GM21723 (cell line): ENCODE measurements at regions not wholly inside any gene's neighbourhood (a gene's known extent, or its start where the extent isn't known, plus 50 kb on each side); places are given as distances from the start of the nearest gene placed in this dataset.

Experiments
- ATAC-seq: cut with Tn5 transposase; IDR thresholded peaks from one replicate; pipeline ENCODE4 v1.9.1; 2021; ENCODE audit warnings: mild to moderate bottlenecking, moderate library complexity; ENCODE audit not compliant: unreplicated experiment

DNA sequence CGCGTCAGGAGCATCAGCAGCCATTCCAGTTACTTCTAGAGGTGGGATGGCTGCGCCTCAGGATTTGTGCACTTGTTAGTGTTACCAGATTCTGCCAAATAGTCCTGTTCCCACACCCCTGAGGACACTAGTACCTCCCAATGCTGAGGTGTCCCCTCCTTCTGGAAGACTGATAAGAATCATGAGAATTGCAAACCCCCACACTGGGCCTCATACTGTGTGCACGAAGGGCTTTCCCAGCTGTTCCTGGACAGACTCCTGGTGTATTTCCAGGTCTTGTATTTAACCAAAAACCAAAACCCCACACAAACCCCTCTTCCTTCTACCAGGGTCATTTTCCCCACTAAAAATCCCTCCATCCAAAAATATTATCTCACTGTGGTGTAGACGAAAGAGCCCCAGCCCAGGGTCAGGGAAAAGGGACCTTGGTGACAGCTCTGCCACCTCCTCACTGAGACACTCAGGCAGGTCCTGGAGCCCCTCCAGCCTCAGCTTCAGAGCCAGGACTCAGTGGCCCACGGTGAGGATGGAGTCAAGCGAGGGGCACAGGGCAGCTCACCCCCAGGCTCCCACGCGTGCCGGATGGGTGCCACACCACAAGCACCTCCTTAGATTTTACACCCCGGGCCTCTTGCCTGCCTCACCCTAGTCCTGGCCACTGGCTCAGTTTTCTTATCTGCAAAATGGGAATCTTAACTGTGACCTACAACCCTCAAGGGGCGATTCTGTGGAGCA lies 131.4 kb upstream of the RUNX3 start:
- ATAC-seq: no peak

GRCh38 chr1:25057188-25057587 lies 127.1 kb upstream of the RUNX3 start:
- no peak for ATAC-seq

DNA sequence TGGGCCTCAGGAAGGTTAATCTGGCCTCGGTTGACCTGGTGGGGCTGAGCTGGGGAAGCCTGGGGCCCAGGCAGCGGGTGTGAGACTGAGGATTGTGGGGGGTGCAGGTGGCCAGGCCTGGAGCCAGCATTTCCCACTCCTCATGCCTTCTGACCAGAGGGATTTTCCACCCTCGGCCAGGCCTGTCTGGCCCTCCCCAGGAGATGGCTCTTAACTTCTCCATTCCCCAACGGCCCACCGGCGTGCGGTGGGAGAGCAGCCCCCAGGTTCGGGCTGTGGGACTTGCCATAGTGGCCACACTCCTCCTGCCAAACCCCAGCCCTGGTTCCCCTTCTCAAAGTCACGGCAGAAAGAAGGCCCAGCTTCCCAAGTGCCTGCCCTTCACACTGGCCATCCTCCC lies 126.5 kb upstream of the RUNX3 start:
- no peak for ATAC-seq

- ATAC-seq: no peak
Observed at GRCh38 chr1:25055961-25056360, 125.9 kb upstream of the RUNX3 start.

- no peak for ATAC-seq
Observed at GRCh38 chr1:25055324-25055780, 125.3 kb upstream of the RUNX3 start.

GRCh38 chr1:25054526-25055323 lies 124.6 kb upstream of the RUNX3 start:
- no peak for ATAC-seq

DNA sequence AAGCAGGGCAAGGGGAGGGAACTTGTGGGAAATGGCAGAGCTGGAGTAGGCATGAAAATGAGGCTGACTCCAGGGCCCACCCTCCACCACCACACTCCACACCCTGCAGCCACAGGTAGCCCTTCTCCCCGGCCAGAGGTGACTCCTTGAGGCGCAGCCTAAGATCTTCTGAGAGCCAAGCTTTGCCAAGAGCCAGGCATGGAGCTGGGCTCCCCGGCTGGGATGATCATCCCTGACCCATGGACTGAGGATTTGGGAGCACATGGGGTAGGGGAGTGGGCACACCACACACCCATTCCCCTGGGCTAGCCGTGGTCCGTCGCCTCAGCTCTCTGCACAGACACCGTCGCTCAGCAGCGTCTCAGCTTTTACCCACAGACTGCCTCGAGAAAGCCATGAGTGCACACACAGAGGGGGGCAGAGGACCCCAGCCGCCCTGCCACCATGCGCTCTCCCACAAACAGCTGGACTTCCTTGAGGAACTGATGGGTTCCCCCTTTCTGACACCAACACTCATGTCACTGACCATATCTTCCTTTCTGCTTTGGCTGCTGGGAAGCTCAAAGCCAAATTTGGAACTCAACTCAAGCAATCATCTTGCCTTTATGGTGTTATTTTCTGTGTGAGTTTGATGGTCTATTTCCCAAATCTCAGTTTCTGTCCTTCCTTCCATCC lies 123.6 kb upstream of the RUNX3 start:
- ATAC-seq: no peak

GRCh38 chr1:25051906-25052305 lies 121.8 kb upstream of the RUNX3 start:
- no peak for ATAC-seq

DNA sequence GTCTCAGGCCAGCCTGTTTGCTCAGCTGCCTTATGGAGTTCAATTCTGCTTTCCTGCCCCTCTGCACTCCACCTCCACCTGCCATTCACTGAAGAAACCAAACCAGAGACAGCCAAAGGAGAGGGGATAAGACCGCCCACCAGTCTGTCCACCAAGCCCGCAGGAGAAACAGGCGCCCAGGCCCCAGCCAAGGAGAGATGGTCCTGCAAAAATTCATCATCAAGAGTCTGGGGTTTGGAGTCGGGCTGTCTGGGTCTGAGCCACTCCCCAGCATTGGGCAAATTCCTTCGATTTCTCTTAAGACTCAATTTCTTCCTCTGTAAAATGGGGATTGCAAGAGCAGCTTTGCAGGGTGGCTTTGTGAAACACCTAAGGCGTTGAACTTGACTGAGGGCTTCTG lies 121.4 kb upstream of the RUNX3 start:
- no peak for ATAC-seq

- ATAC-seq: no peak
Observed at GRCh38 chr1:25050165-25050564, 120.1 kb upstream of the RUNX3 start.

DNA sequence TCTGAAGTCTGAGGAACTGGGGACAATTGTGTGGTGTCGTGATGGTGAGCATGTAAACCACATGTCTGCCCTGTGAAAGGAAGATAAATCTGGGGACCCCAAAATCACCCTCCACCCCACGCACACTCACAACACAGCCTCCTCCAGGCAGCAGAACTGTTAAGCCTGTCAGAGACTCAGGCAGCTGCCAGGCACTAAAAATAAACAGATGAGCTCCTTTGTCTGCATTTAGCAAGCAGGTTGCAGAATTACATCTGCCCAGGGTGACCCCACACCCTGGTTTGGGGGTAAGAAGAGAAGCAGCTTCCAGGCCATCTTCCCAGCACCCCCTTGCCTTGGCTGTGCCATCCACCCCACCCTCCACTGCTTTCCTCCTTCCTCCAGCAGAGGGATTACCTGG lies 119.1 kb upstream of the RUNX3 start:
- no peak for ATAC-seq

- ATAC-seq: no peak
Observed at GRCh38 chr1:25048728-25049127, 118.7 kb upstream of the RUNX3 start.

DNA sequence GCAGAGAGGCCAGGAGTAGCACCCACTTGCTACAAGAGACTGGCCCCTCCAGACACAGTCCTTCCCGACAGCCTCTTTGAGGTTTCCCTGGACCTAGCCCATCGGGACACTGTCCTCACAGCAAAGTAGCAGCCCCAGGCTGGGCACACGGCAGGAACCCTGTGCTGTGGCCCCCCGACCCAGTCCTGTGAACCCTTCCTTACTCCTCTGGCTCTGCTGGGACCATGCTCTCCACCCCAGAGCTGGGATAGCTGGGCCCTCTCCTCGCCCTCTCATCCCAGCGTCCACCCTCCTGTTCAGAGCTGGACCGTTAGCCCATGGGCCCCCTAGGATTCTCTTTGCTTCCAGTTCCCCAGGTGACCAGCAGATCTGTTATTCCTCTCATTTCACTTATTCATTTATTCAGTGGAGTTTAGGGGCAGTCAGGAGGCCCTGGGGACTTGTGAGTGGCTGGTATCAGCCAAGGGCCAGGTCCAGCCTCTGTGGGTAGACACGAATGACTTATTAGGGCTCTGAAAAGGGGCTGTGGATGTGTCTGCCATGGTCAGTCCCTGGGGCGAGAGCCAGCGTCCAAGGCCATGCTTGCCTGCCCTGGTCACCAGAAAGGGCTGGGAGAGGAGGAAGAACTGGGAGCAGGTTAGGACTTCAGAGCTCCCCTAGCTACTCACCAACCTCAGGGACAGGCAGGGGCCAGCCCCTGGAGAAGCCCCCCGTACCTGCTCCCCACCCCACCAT lies 117.6 kb upstream of the RUNX3 start:
- no peak for ATAC-seq

GRCh38 chr1:25046194-25046532 lies 116.1 kb upstream of the RUNX3 start:
- no peak for ATAC-seq

GRCh38 chr1:25045480-25046193 lies 115.6 kb upstream of the RUNX3 start:
- ATAC-seq: no peak

DNA sequence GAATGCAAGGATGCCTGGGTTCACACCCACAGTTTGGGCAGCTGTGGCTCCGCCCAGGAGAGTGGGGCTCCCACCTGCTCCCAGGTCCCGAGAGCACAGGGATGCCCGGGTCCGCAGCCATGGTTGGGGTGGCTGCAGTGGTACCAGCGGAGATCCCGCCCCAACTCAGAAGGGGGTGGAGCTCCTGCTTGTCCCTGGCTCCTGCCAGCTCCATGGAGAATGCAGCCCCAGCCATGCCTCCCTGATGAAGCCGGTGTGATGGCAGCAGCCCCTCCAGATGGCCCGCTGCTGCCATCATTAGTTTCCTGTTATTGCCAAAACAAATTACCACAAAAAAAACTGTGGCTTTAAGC lies 113.1 kb upstream of the RUNX3 start:
- no peak for ATAC-seq

- no peak for ATAC-seq
Observed at GRCh38 chr1:25042331-25043227, 112.5 kb upstream of the RUNX3 start.

GRCh38 chr1:25041916-25042315 lies 111.8 kb upstream of the RUNX3 start:
- no peak for ATAC-seq

DNA sequence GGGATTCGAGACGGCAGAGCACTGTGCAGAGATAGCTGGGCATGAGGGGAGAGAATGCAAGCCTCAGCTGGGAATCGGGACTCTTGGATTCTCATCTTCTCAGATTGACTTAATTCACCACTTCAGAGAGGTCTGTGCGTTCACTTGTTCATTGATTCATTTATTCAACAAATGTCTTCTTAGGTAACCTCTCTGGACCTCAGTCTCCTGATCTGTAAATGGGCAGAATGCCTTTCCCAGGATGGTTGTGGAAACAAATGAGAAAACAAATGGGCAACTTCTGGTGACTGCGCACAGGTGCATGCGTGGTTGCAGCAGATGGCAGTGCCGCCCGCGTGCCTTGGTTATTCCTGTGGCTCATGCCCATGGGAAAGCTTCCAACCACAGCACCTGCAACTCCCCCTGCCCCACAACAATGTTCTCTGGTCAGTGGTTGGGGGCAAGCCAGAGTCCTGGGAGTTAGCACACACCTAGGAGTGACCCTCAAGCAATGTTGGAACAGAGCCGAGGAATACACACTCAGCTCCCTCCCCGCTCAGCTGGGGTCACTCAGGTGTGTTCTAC lies 110.1 kb upstream of the RUNX3 start:
- no peak for ATAC-seq
